H7 (cell line): ENCODE measurements at regions not wholly inside any gene's neighbourhood (a gene's known extent, or its start where the extent isn't known, plus 50 kb on each side); places are given as distances from the start of the nearest gene placed in this dataset.
"Not testable (repeated sequence)": the region's sequence is repeated elsewhere in the genome, so short reads cannot be mapped to it uniquely, and the experiment has no call there.

Source experiments
- DNase-seq: peaks from one replicate; pipeline ENCODE4 v3.0.0; 2012
- H3K27me3 ChIP-seq: 2 replicates; pipeline ENCODE4 v1.6.0; 2011; ENCODE audit warnings: mild to moderate bottlenecking, low read length; ENCODE audit not compliant: control insufficient read depth, insufficient read depth
- H3K36me3 ChIP-seq: replicated peaks from 2 replicates; pipeline ENCODE4 v1.5.1; 2011; ENCODE audit warnings: low read length; ENCODE audit not compliant: control insufficient read depth, insufficient read depth
- H3K4me3 ChIP-seq: 2 replicates; pipeline ENCODE4 v1.5.1; 2011; ENCODE audit warnings: low read depth, mild to moderate bottlenecking, control low read depth, low read length, moderate library complexity; ENCODE audit not compliant: insufficient read depth

DNA sequence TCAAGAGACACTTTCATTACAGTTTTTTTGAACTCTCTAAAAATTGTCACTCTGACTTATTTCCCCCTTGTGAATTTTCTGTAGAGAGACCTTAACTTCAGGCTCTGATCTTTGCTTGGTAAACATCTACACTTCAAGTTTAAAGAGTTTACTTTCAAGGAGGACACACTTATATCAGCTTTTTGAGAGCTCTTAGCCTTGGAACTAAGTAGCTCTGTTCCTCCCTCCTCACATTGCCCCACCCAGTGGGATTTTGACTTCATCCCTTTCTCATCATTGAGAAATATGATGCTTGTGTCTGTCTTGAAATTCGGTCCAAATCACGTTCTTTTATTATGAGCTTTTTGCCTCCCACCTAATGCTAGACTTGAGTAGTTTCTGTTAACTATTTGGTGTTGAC, 433.4 kb upstream of the MEIS1 start:
- DNase-seq, result no peak
- Histone ChIP-seq H3K4me3 (no peak overlapping the region), H3K36me3 (no peaks in the 10 kb centered on the region), H3K27me3 (no peaks in the 10 kb centered on the region)

DNA sequence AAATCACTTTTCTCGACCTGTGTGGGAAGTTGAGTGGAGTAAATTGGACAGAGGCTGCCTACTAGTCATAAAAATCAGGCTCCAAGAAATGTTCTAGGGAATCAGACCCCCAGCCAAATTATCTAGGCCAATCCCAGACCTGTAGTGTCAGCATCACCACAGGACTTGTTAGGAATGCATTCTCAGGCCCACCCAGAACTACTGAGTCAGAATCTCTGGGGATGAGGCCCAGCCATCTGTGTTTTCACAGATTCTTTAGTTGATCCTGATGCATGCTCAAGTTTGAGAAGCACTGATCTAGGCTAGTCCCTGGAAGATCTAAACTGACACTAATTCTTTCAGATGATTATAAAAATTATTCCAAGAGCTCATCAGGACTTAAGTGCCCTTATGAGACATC, 434.0 kb upstream of the MEIS1 start:
- no peaks in the 10 kb centered on the region for H3K27me3 ChIP-seq

GRCh38 chr2:65999796-66000195, 435.1 kb upstream of the MEIS1 start:
- DNase-seq, result no peak

More for the DNA sequence above, 434.0 kb upstream of the MEIS1 start:
- DNase-seq, result no peak
- H3K4me3 ChIP-seq, result no peak overlapping the region
- no peaks in the 10 kb centered on the region for H3K36me3 ChIP-seq

DNA sequence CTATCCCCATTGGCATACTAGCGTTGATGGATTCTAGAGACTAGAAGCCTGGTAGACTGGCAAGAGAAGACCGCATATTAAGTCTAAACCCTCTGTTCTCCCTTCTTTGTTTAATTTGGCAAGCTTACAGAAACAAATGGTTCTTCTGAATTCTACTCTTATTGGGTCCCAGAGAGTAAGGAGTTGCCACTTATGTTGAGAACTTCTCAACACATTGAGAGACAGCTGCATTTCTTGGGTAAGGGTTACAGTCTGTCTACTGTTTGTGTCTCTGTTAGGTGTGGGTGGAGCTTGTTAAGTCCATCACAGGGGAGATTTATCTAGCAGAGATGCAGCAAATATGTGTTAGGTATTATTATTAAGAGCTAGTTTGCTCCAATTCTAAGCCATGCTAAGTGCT, 435.8 kb upstream of the MEIS1 start:
- Histone ChIP-seq H3K27me3 (no peaks in the 10 kb centered on the region), H3K36me3 (no peaks in the 10 kb centered on the region), H3K4me3 (no peak overlapping the region)
- no peak for DNase-seq

More at GRCh38 chr2:65999796-66000195, 435.1 kb upstream of the MEIS1 start:
- Histone ChIP-seq H3K36me3 (no peaks in the 10 kb centered on the region), H3K27me3 (no peaks in the 10 kb centered on the region), H3K4me3 (no peak overlapping the region)

DNA sequence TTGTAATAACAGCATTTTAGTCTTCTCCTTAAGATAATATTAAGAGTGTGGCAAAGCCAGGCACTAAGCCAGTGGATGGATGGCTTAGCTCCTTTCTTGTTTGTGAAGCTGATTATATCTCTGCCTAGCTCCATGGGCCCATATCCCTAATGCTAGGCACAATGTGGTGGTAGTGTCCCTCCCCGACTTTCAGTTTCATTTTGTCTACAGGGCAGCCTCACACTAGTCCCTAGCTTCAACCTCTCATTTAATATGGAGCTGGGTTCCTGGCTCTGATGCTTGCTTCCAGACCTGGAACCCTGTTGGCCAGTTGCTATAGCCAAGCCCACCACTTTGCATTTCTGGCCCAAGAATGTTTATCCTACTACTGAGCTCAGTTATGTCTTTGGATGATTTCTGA, 437.0 kb upstream of the MEIS1 start:
- H3K36me3 ChIP-seq, result no peaks in the 10 kb centered on the region
- no peak overlapping the region for H3K4me3 ChIP-seq
- no peak for DNase-seq
- H3K27me3 ChIP-seq, result no peaks in the 10 kb centered on the region

GRCh38 chr2:65992198-65992554, 442.7 kb upstream of the MEIS1 start:
- Histone ChIP-seq H3K4me3 (no peak overlapping the region), H3K27me3 (no peaks in the 10 kb centered on the region), H3K36me3 (no peaks in the 10 kb centered on the region)
- no peak for DNase-seq

- Histone ChIP-seq H3K36me3 (no peaks in the 10 kb centered on the region), H3K4me3 (no peak overlapping the region), H3K27me3 (no peaks in the 10 kb centered on the region)
- no peak for DNase-seq
Observed at GRCh38 chr2:65991381-65992197, 443.3 kb upstream of the MEIS1 start.

DNA sequence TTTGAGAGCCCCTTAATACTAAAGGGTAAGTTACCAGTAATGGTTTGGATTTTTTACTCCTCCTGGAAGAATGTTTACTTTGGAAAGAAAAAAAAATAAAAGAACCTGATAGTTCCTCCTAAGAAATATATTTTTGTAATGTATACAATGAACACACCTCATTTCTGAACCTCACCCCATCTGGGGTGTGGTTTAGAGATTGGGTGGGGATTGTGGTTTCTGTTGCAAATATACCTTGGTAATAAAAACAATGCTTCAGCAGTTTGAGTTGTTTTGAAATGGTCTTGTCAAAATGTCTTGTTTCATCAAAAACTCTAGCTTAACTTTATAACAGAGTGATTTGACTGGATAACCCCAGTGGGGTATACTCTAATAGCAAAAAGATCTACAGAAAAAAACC, 448.9 kb upstream of the MEIS1 start:
- no peak overlapping the region for H3K4me3 ChIP-seq
- no peaks in the 10 kb centered on the region for H3K36me3 ChIP-seq
- H3K27me3 ChIP-seq, result no peaks in the 10 kb centered on the region
- DNase-seq, result no peak

DNA sequence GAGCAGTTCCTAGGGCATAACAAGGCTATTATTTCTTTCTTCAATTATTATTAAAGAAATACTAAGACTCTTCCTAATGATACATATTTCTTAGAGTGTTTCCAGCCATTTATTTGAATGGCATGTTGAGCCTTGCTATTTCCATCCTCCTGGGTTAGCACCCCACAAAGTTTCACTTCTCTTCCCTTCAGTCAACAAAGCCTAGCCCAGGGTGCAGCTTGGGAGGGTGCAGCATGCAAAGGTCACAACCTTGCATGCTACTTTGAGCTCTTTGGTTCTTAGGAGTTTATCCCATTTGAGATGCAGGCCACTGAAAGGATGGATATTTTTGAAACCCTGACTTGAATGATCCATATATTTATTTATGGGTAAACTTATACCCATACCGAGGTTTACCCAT, 454.4 kb upstream of the MEIS1 start:
- no peaks in the 10 kb centered on the region for H3K36me3 ChIP-seq
- DNase-seq, result no peak
- H3K4me3 ChIP-seq, result no peak overlapping the region
- no peaks in the 10 kb centered on the region for H3K27me3 ChIP-seq

- H3K4me3 ChIP-seq, result no peak overlapping the region
- H3K27me3 ChIP-seq, result no peaks in the 10 kb centered on the region
- no peaks in the 10 kb centered on the region for H3K36me3 ChIP-seq
- no peak for DNase-seq
Observed at GRCh38 chr2:65979446-65979845, 455.5 kb upstream of the MEIS1 start.

DNA sequence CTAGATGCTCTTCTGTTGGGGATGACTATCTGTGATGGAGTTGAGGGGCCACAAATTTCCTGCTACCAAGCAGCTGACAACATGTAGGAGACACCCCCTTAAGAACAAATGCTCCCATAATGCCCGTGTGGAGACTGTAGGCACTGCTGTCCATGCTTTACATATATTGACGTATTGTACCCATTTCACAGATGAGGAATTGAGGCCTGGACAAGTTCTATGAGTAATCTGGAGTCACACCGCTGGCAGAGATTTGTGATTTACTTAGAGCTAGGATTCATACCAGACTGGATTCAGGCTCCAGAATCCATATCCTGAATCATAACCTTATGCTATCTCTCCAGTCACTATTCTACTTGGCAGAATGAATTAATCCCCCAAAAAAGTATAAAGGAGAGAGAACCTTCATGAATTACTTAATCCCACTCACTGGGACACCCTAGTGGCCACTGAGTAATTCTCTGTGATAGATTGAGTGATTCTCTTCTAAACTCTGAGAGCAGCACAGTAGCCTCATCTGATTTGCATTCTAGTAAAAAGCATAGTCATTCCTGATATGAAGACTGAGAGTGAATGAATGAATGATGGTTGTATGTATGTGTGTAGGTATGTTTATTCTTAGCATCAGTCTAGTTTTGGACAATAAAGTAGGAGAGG, 460.7 kb upstream of the MEIS1 start:
- Histone ChIP-seq H3K36me3 (no peaks in the 10 kb centered on the region), H3K27me3 (no peaks in the 10 kb centered on the region), H3K4me3 (no peak overlapping the region)
- DNase-seq, result peak; percentile 19

- H3K36me3 ChIP-seq, result no peaks in the 10 kb centered on the region
- no peak overlapping the region for H3K4me3 ChIP-seq
- H3K27me3 ChIP-seq, result no peaks in the 10 kb centered on the region
- no peak for DNase-seq
Observed at GRCh38 chr2:65969161-65969560, 465.8 kb upstream of the MEIS1 start.

GRCh38 chr2:65963303-65963702, 471.6 kb upstream of the MEIS1 start:
- H3K4me3 ChIP-seq, H3K27me3 ChIP-seq, H3K36me3 ChIP-seq, DNase-seq: not testable (repeated sequence)

DNA sequence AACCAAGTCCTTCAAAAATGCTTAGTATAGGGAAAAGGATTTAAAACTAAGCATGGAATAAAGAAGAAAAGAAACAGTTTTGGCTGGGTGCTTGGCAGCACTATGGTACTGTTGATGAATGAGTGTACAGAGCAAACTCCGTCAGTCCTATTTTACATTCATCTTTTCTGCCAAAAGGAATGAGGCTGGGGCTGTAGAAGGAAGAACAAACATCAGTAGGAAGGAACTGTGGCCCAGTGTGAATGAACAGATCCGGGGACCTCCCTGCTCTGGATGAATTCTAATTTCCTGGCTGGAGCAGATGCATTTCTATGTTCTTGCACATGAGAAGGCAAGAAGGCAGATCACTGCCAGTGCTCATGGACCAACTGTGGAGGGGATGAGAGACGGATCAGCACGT, 474.0 kb upstream of the MEIS1 start:
- DNase-seq, result no peak
- Histone ChIP-seq H3K36me3 (no peaks in the 10 kb centered on the region), H3K4me3 (no peak overlapping the region), H3K27me3 (no peaks in the 10 kb centered on the region)

GRCh38 chr2:65957886-65958285, 477.0 kb upstream of the MEIS1 start:
- no peak overlapping the region for H3K4me3 ChIP-seq
- H3K27me3 ChIP-seq, result no peaks in the 10 kb centered on the region; the same call in 1 of the 2 replicates
- peak; percentile 17 for DNase-seq
- no peaks in the 10 kb centered on the region for H3K36me3 ChIP-seq
